CD14-positive monocyte (primary cell): ENCODE measurements at regions not wholly inside any gene's neighbourhood (a gene's known extent, or its start where the extent isn't known, plus 50 kb on each side); places are given as distances from the start of the nearest gene placed in this dataset.

Source experiments
- DNase-seq, 3 donors: peaks; one replicate each; pipeline ENCODE4 v3.0.0-alpha.2; 2011 to 2022
- H2AFZ ChIP-seq: 2 replicates; pipeline ENCODE4 v1.6.0; 2012; ENCODE audit warnings: mild to moderate bottlenecking, low read depth, low read length, inconsistent platforms; ENCODE audit not compliant: insufficient read depth, poor library complexity, severe bottlenecking
- H3K27ac ChIP-seq, 2 donors: 1 replicate in 1 of 2; 2 replicates in 1 of 2; pipeline ENCODE4 v1.5.1; 2012 to 2013; ENCODE audit warnings: low read length in 2 of 2, control low read depth in 1 of 2, inconsistent platforms in 1 of 2, low read depth in 1 of 2, mild to moderate bottlenecking in 1 of 2
- H3K27me3 ChIP-seq, 2 donors: one replicate each; pipeline versions ENCODE4 v1.6.0 to v1.6.1; 2011 to 2013; ENCODE audit warnings: low read length in 2 of 2; ENCODE audit not compliant: control insufficient read depth in 2 of 2, insufficient read depth in 2 of 2
- H3K36me3 ChIP-seq, 2 donors: replicated peaks in 1 of 2; 1 replicate in 1 of 2; 2 replicates in 1 of 2; pipeline versions ENCODE4 v1.5.1 to v1.6.1; 2012 to 2013; ENCODE audit warnings: low read length in 2 of 2, control low read depth in 1 of 2, inconsistent platforms in 1 of 2, mild to moderate bottlenecking in 1 of 2; ENCODE audit not compliant: insufficient read depth in 2 of 2, control insufficient read depth in 1 of 2
- H3K4me1 ChIP-seq, 2 donors: 1 replicate in 1 of 2; 2 replicates in 1 of 2; pipeline versions ENCODE4 v1.5.1 to v1.6.1; 2012 to 2013; ENCODE audit warnings: low read length in 2 of 2, control low read depth in 1 of 2, inconsistent platforms in 1 of 2, mild to moderate bottlenecking in 1 of 2, moderate library complexity in 1 of 2; ENCODE audit not compliant: insufficient read depth in 2 of 2, control insufficient read depth in 1 of 2
- H3K4me2 ChIP-seq: replicated peaks from 2 replicates; pipeline ENCODE3; 2012; ENCODE audit warnings: low read length, moderate library complexity, mild to moderate bottlenecking; ENCODE audit not compliant: poor library complexity, severe bottlenecking; ENCODE audit errors: extremely low read depth
- H3K4me3 ChIP-seq, 3 experiments: fragments of 200-600 bp in 1 of 3; sonication (generic) in 1 of 3; replicated peaks in 1 of 3; 1 replicate in 2 of 3; 2 replicates in 1 of 3; pipeline ENCODE4 v1.5.1; 2011 to 2013; ENCODE audit warnings: low read length in 3 of 3, mild to moderate bottlenecking in 3 of 3, control low read depth in 2 of 3, low read depth in 2 of 3, inconsistent platforms in 1 of 3, moderate library complexity in 1 of 3
- H3K79me2 ChIP-seq: 2 replicates; pipeline ENCODE4 v1.6.0; 2012; ENCODE audit warnings: mild to moderate bottlenecking, control low read depth, inconsistent platforms, low read length, moderate library complexity; ENCODE audit not compliant: insufficient read depth
- H3K9ac ChIP-seq: 2 replicates; pipeline ENCODE4 v1.6.0; 2017; ENCODE audit warnings: low read length, mild to moderate bottlenecking; ENCODE audit not compliant: insufficient read depth, poor library complexity, severe bottlenecking
- H3K9me3 ChIP-seq, 2 donors: replicated peaks in 1 of 2; 1 replicate in 1 of 2; 2 replicates in 1 of 2; pipeline versions ENCODE4 v1.5.1 to v1.6.1; 2012 to 2013; ENCODE audit warnings: low read length in 2 of 2, control low read depth in 1 of 2; ENCODE audit not compliant: control insufficient read depth in 1 of 2, insufficient read depth in 1 of 2
- H4K20me1 ChIP-seq: 2 replicates; pipeline ENCODE4 v1.6.0; 2012; ENCODE audit warnings: mild to moderate bottlenecking, low read length, control low read depth, moderate library complexity; ENCODE audit not compliant: insufficient read depth
- H3K27ac Mint-ChIP-seq, 7 donors: one replicate each; pipeline ENCODE4 v1.8.0; 2020; ENCODE audit warnings: mild to moderate bottlenecking in 7 of 7, mixed read lengths in 7 of 7, moderate library complexity in 6 of 7, inconsistent platforms in 2 of 7
- H3K27me3 Mint-ChIP-seq, 3 donors: one replicate each; pipeline ENCODE4 v1.8.0; 2021 to 2022; ENCODE audit warnings: low read depth in 3 of 3, mild to moderate bottlenecking in 3 of 3, mixed read lengths in 3 of 3, moderate library complexity in 3 of 3, inconsistent platforms in 1 of 3
- H3K36me3 Mint-ChIP-seq, 2 donors: one replicate each; pipeline ENCODE4 v1.8.0; 2020; ENCODE audit warnings: mixed read lengths in 2 of 2, inconsistent platforms in 1 of 2, mild to moderate bottlenecking in 1 of 2
- H3K4me1 Mint-ChIP-seq: one replicate; pipeline ENCODE4 v1.8.0; 2020; ENCODE audit warnings: mild to moderate bottlenecking, mixed read lengths
- H3K4me3 Mint-ChIP-seq, 2 donors: one replicate each; pipeline ENCODE4 v1.8.0; 2020; ENCODE audit warnings: mild to moderate bottlenecking in 2 of 2, mixed read lengths in 2 of 2, moderate library complexity in 1 of 2
- H3K9me3 Mint-ChIP-seq, 7 donors: one replicate each; pipeline ENCODE4 v1.8.0; 2020 to 2022; ENCODE audit warnings: mixed read lengths in 7 of 7, mild to moderate bottlenecking in 6 of 7, moderate library complexity in 6 of 7, inconsistent platforms in 2 of 7
- CTCF ChIP-seq: fragments of 200-600 bp; IDR thresholded peaks from one replicate; pipeline ENCODE4 v1.8.0; 2022; ENCODE audit warnings: antibody characterized with exemption, mild to moderate bottlenecking
- WGBS: methylation state at CpG from one replicate; pipeline ENCODE4 v1.1.5; 2013; ENCODE audit warnings: missing lambda C conversion rate; ENCODE audit not compliant: insufficient coverage; 5-methylcytosine and 5-hydroxymethylcytosine counted together
- intact Hi-C, 2 donors: fragments of 100-400 bp; cut with micrococcal nuclease; formaldehyde crosslinking; loops; one replicate each; pipeline versions ENCODE4 v1.15.0 to v1.15.1; 2023

GRCh38 chr3:182190056-182190455 lies 478.3 kb downstream of the SOX2 start:
- no peaks in the 10 kb centered on the region for H3K36me3 Mint-ChIP-seq
- no CpG with 5 or more reads among the region's 2 CpGs for WGBS
- peaks cover 0 to 3% (median 2%) of the 10 kb centered on the region in 7 donors for H3K9me3 Mint-ChIP-seq
- Histone ChIP-seq H4K20me1 (no peaks in the 10 kb centered on the region), H3K9ac (no peak overlapping the region), H3K9me3 (no peaks in the 10 kb centered on the region), H3K27me3 (no peaks in the 10 kb centered on the region), H3K79me2 (no peaks in the 10 kb centered on the region), H3K36me3 (no peaks in the 10 kb centered on the region), H3K27ac (no peak overlapping the region), H3K4me3 (no peak overlapping the region), H2AFZ (no peak overlapping the region), H3K4me1 (no peaks in the 10 kb centered on the region), H3K4me2 (no peak overlapping the region)
- H3K4me1 Mint-ChIP-seq = no peaks in the 10 kb centered on the region
- no peak overlapping the region for H3K27ac Mint-ChIP-seq
- H3K27me3 Mint-ChIP-seq = peaks cover 0 to 2% (median 0%) of the 10 kb centered on the region in 3 donors
- no peak for TF ChIP-seq CTCF
- DNase-seq = no peak
- intact Hi-C loops = no loop called here
- H3K4me3 Mint-ChIP-seq = no peak overlapping the region

GRCh38 chr3:182198345-182198744 lies 486.6 kb downstream of the SOX2 start:
- Histone ChIP-seq H3K9me3 (peaks cover 0 to 3% of the 10 kb centered on the region in 2 donors), H4K20me1 (no peaks in the 10 kb centered on the region), H3K4me3 (no peak overlapping the region), H3K9ac (no peak overlapping the region), H2AFZ (no peak overlapping the region), H3K4me2 (no peak overlapping the region), H3K4me1 (no peaks in the 10 kb centered on the region), H3K27ac (no peak overlapping the region), H3K36me3 (no peaks in the 10 kb centered on the region), H3K79me2 (no peaks in the 10 kb centered on the region), H3K27me3 (no peaks in the 10 kb centered on the region)
- no peak for TF ChIP-seq CTCF
- Mint-ChIP-seq H3K9me3 (peaks cover 0 to 10% (median 4%) of the 10 kb centered on the region in 7 donors), H3K36me3 (no peaks in the 10 kb centered on the region), H3K4me1 (no peaks in the 10 kb centered on the region), H3K4me3 (no peak overlapping the region), H3K27ac (no peak overlapping the region), H3K27me3 (peaks cover 0 to 1% (median 0%) of the 10 kb centered on the region in 3 donors)
- WGBS = no CpG with 5 or more reads among the region's 1 CpG
- no peak for DNase-seq
- intact Hi-C loops = no loop called here
